DMS153 (cell line): ENCODE measurements at regions not wholly inside any gene's neighbourhood (a gene's known extent, or its start where the extent isn't known, plus 50 kb on each side); places are given as distances from the start of the nearest gene placed in this dataset.
"Not testable (repeated sequence)": the region's sequence is repeated elsewhere in the genome, so short reads cannot be mapped to it uniquely, and the experiment has no call there.

Experiments
- DNase-seq: peaks from one replicate; lab custom pipeline; 2025; lab: John Stamatoyannopoulos, UW

DNA sequence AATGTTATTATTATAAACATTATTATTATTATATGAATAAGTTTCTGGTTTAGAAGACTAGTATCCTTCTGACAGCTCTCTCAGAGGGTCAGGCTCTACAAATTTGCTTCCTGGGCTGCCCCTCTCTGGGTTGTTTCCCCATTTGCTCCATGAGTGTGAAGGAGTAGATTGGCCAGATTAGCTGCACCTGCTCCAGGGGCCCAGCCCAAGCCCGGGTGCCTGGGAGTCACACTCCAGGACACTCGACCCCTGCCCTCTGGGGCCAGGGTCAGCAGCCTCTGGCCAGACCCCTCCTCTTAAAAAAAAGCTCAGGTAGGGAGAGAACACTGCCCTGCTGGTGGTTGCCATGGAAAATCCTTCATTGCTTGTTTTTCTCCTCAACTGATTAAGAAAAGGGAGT is 169.0 kb upstream of the FOXD4L5 start:
- DNase-seq: not testable (repeated sequence)

DNA sequence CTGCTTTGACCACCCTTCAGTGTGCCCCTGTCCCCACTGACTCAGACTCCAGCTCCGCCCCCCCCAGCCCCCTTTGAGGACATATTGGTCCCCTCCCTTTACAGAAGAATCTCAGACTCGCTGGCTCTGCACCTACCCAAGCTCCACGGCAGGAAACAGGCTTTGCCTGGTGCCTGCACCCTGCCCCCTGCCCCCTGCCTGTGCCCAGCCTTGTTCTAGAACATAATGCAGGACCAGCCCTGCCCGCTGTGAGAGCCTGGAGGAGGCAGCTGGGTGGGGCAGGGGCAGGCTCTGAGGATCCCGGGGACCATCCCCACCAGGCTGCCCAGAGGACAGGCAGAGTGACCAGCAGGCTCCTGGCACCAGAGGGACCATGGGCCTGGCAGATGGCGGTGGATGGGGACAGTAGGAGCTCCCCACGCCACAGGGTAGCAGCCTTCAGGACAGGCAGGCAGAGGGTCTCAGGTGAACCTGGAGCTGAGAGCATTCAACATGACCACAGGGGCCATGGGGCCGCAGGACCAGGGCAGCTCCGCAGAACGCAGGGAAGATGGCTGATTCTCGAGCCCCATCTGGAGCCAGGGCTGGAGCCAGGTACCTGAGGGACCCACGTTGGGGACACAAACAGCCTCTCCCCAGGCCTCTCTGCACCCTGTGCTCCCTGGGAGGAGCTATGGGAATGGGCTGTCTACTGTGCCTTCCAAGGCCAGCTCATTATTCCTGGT is 165.0 kb upstream of the FOXD4L5 start:
- not testable (repeated sequence) for DNase-seq

- no peak for DNase-seq
Observed at GRCh38 chr9:65449423-65449822, 164.4 kb upstream of the FOXD4L5 start.

- not testable (repeated sequence) for DNase-seq
Observed at GRCh38 chr9:65447146-65447545, 162.1 kb upstream of the FOXD4L5 start.

- DNase-seq: peak; percentile 58
Observed at GRCh38 chr9:65445991-65446390, 161.0 kb upstream of the FOXD4L5 start.

DNA sequence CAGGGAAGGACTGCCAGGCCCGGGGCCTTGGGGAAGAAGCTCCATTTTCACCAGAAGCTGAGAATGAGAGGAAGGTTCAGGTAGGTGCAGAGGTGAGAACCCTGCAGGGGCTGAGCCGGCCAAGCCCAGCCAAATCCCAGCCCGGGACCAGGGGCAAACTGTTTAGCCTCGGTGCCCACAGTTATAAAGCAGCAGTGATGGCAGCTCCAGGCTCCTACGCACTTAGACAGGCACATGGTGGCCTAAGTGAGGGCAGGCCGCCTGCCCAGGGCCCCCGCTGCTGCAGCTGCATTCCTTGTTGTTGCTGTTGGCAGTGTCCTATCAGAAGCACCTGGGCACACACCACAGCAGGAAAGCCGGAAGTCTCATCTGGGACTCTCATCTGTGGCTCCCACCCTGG is 159.9 kb upstream of the FOXD4L5 start:
- DNase-seq: no peak

DNA sequence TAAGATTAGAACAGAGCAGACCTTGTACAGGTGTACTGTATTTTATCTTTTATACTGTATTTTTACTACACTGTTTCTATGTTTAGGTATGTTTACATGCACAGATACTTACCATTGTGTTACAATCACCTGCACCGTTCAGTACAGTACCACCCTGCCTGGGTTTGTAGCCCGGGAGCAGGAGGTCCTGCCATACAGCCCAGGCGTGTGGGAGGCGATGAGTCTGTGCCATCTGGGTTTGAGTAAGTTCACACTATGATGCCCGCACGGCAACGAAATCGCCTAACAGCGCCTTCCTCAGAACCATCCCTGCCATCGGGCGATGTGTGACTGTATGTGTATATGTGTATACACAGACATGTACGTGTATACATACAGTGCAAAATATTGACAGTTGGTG is 157.1 kb upstream of the FOXD4L5 start:
- not testable (repeated sequence) for DNase-seq

DNA sequence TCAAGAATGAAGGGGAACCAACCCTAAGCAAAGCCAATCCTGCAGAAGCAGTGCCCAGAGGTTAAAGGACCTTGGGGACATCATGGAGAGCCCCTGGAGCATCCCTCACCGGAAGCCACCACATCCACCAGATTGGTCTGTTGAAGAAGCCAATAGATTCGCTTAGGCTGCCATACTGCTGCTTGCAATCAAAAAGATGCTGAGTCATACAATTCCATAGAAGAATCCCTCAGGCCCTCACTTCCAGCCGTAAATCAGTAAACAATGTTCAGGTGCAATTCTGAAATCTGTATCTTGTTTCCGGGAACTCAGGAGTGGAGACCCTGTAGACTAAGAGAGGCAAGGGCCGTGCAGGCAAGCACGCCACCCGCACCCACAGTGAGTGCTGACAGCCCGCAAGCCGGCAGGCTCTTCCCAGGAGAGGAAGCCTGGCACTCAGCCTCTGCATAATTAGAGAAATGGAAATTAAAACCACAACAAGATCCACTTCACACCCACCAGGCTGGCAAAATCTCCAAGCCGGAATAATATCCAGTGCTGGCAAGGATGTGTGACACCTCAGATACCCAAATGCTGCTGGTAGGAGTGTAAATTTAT is 156.4 kb upstream of the FOXD4L5 start:
- peak; percentile 29 for DNase-seq

- no peak for DNase-seq
Observed at GRCh38 chr9:65437724-65438123, 152.7 kb upstream of the FOXD4L5 start.

GRCh38 chr9:65435464-65435863 is 150.5 kb upstream of the FOXD4L5 start:
- no peak for DNase-seq

DNA sequence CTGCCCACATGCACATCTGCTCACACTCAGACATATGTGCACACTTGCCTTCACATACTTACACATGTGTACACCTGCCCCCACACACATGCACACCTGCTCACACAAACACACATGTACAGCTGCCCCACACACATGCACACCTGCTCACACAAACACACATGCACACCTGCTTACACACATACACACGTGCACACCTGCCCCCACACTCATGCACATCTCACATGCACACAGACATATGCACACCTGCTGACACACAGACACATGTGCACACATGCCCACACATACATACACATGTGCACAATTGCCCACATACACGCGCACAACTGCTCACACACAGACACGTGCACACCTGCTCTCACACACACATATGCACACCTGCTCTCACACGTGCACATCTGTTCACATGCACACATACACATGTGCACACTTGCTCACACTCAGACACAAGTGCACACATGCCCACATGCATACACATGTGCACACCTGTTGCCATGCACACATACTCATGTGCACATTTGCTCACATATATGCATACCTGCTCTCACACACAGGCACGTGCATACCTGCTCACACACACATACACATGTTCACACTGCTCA is 147.8 kb upstream of the FOXD4L5 start:
- DNase-seq: no peak

DNA sequence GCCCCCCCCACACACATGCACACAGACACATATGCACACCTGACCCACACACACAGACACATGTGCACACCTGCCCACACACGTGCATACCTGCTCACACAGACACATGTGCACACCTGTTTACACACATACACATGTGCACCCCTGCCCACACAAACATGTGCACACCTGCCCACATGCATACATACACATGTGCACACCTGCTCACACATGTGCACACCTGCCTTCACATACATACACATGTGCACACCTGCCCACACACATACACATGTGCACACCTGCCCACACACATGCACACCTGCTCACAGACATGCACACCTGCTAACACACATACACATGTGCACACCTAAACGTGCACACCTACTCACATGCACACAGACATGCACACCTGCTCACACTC is 147.0 kb upstream of the FOXD4L5 start:
- no peak for DNase-seq

GRCh38 chr9:65430221-65430620 is 145.2 kb upstream of the FOXD4L5 start:
- DNase-seq: no peak

GRCh38 chr9:65427361-65427760 is 142.4 kb upstream of the FOXD4L5 start:
- DNase-seq: not testable (repeated sequence)

GRCh38 chr9:65426813-65427212 is 141.8 kb upstream of the FOXD4L5 start:
- DNase-seq: not testable (repeated sequence)

DNA sequence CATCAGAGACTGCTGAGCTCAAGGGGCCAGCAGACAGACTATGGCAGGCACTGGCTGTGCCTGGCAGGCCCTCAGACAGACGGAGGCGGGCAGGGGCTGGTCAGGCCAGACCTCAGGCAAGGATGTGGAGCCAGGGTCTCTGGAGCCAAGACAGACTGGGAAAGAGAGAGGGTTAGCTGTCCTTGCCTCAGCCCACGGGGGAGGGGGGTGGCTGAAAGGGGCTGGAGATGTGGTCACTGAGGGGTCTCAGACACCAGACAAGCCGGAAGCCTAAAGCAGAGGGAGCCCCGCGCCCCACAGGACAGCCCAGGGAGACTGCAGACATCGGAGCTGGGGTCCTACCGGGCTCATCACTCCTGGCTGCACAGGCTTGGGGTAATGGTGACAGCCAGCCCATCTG is 141.2 kb upstream of the FOXD4L5 start:
- DNase-seq: no peak

DNA sequence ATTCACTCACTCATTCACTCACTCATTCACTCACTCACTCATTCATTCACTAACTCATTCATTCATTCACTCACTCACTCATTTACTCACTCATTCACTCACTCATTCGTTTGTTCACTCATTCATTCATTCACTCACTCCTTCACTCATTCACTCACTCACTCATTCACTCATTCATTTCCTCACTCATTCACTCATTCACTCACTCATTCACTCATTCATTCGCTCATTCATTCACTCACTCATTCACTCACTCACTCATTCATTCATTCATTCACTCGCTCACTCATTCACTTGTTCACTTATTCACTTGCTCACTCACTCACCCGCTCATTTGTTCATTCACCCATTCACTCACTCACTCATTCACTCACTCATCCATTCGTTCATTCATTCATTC is 140.2 kb upstream of the FOXD4L5 start:
- not testable (repeated sequence) for DNase-seq

DNA sequence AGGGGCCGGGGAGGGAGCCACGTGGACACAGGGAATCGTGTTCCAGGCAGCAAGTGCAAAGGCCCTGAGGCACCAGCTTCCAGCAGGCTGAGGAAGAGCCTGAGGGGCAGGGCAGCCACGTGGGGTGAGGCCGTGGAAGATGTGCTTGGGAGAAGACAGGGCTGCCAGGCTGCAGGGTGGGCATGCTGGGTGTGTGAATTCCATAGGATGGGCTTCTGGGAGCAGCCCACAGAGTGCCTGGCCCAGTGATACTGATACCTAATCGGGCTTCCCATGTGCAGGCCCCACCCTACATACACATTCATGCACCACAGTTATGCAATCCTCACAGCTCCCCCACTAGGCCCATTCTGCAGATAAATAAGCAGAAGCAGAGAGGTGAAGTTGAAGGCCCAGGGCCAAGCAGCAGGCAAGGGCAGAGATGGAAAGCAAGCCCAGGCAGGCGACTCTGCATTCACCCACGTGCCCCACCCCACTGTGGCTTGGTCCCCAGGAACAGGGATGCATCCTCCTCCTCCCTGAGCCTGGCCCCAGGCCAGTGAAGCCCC is 139.5 kb upstream of the FOXD4L5 start:
- not testable (repeated sequence) for DNase-seq

GRCh38 chr9:65423691-65424436 is 138.9 kb upstream of the FOXD4L5 start:
- DNase-seq: not testable (repeated sequence)

DNA sequence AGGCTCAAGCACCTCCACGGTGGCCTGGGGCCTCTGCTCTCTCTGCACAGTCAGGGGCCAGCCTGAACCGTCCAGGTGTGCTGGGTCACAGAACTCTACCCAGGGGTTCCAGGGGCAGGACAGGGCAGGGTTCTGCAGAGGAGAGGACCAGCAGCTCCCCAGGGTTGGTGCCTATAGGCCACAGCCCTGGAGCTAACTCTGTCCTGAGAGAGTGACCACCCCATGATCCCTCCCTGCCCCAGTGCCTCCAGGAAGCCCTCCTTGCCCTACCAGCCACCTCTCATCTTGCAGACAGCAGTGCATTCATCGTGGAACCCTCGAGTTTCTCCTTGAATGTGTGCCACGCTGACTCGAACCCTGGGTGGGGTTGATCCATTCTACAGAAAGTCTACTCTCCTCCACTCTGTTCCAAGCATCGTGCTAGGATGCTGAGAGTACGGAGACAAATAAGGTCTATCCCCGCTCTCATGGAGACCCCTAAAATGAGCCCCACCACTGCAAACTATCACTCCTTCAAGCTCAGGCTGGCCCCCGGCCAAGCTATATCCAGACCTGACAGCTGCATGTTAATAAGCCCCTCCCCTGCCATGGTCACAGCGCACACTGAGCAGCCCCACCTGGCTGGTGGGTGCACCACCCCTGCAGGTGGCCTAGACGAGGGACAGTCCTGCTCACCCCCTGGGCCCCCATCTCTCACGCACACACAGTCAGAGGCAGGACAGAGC is 138.1 kb upstream of the FOXD4L5 start:
- DNase-seq: not testable (repeated sequence)

DNA sequence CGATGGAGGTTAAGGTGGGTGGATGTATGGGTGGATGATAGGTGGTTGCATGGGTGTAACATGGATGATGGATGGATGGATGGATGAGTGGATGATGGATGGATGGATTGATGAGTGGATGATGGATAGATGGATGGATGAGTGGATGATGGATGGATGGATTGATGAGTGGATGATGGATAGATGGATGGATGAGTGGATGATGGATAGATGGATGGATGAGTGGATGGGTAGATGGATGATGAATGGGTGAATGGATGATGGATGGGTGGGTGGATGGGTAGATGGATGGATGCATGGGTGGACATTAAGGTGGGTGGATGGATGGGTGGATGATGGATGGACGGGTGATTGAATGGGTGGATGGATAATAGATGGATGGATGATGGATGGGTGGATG is 136.5 kb upstream of the FOXD4L5 start:
- not testable (repeated sequence) for DNase-seq

DNA sequence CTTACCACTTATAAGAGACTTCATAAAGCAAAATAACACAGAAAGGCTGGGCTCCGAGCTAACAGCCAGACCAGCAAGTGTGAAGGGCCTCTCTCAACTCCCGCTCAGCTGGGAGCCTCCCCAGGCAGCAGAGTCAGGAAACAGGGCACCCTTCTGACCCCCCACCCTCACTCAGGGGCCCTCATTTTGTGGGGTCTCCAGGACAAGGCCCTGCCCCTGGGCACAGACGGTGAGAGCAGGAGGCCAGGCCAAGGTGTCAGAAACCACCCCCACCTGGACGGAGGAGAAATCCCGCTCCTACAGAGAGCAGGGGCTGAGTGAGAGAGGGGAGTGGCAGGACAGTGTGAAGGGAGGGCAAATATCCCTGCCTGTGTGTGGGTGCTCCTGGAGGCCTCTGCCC is 135.8 kb upstream of the FOXD4L5 start:
- DNase-seq: no peak
